ENCODE measurements at regions not wholly inside any gene's neighbourhood (a gene's known extent, or its start where the extent isn't known, plus 50 kb on each side); places are given as distances from the start of the nearest gene placed in this dataset.

GRCh38 chr6:155623450-155624178 lies 168.0 kb upstream of the NOX3 start:
- no peak for DNase-seq (ENCODE audit: low read depth in 2 of 2)

GRCh38 chr6:155614606-155615005 lies 159.0 kb upstream of the NOX3 start:
- DNase-seq (ENCODE audit: low read depth in 2 of 2) = no peak

- no peak for DNase-seq (ENCODE audit: low read depth in 2 of 2)
Observed at GRCh38 chr6:155611742-155612141, 156.1 kb upstream of the NOX3 start.

GRCh38 chr6:155604991-155605390 lies 149.4 kb upstream of the NOX3 start:
- DNase-seq (ENCODE audit: low read depth in 2 of 2) = no peak

- no peak for DNase-seq (ENCODE audit: low read depth in 2 of 2)
Observed at GRCh38 chr6:155599561-155599960, 143.9 kb upstream of the NOX3 start.

GRCh38 chr6:155599160-155599559 lies 143.5 kb upstream of the NOX3 start:
- no peak for DNase-seq (ENCODE audit: low read depth in 2 of 2)

GRCh38 chr6:155595284-155595683 lies 139.6 kb upstream of the NOX3 start:
- no peak for DNase-seq (ENCODE audit: low read depth in 2 of 2)

GRCh38 chr6:155591741-155592140 lies 136.1 kb upstream of the NOX3 start:
- DNase-seq (ENCODE audit: low read depth in 2 of 2) = no peak

- no peak for DNase-seq (ENCODE audit: low read depth in 2 of 2)
Observed at GRCh38 chr6:155589190-155589589, 133.6 kb upstream of the NOX3 start.

- DNase-seq (ENCODE audit: low read depth in 2 of 2) = no peak
Observed at GRCh38 chr6:155587817-155588216, 132.2 kb upstream of the NOX3 start.

- DNase-seq (ENCODE audit: low read depth in 2 of 2) = no peak
Observed at GRCh38 chr6:155586090-155586489, 130.5 kb upstream of the NOX3 start.

- no peak for DNase-seq (ENCODE audit: low read depth in 2 of 2)
Observed at GRCh38 chr6:155584006-155584405, 128.4 kb upstream of the NOX3 start.

- DNase-seq (ENCODE audit: low read depth in 2 of 2) = no peak
Observed at GRCh38 chr6:155582016-155582991, 126.7 kb upstream of the NOX3 start.

GRCh38 chr6:155580904-155581303 lies 125.3 kb upstream of the NOX3 start:
- DNase-seq (ENCODE audit: low read depth in 2 of 2) = no peak

GRCh38 chr6:155578251-155578650 lies 122.6 kb upstream of the NOX3 start:
- DNase-seq (ENCODE audit: low read depth in 2 of 2) = no peak

- DNase-seq (ENCODE audit: low read depth in 2 of 2) = no peak
Observed at GRCh38 chr6:155561966-155562364, 106.3 kb upstream of the NOX3 start.

- no peak for DNase-seq (ENCODE audit: low read depth in 2 of 2)
Observed at GRCh38 chr6:155561257-155561965, 105.8 kb upstream of the NOX3 start.

GRCh38 chr6:155549928-155550327 lies 94.3 kb upstream of the NOX3 start:
- no peak for DNase-seq (ENCODE audit: low read depth in 2 of 2)

GRCh38 chr6:155549028-155549798 lies 93.6 kb upstream of the NOX3 start:
- no peak for DNase-seq (ENCODE audit: low read depth in 2 of 2)

GRCh38 chr6:155548576-155548975 lies 92.9 kb upstream of the NOX3 start:
- no peak for DNase-seq (ENCODE audit: low read depth in 2 of 2)

- DNase-seq (ENCODE audit: low read depth in 2 of 2) = no peak
Observed at GRCh38 chr6:155544677-155545076, 89.0 kb upstream of the NOX3 start.
